ENCODE measurements at regions not wholly inside any gene's neighbourhood (a gene's known extent, or its start where the extent isn't known, plus 50 kb on each side); places are given as distances from the start of the nearest gene placed in this dataset.

DNA sequence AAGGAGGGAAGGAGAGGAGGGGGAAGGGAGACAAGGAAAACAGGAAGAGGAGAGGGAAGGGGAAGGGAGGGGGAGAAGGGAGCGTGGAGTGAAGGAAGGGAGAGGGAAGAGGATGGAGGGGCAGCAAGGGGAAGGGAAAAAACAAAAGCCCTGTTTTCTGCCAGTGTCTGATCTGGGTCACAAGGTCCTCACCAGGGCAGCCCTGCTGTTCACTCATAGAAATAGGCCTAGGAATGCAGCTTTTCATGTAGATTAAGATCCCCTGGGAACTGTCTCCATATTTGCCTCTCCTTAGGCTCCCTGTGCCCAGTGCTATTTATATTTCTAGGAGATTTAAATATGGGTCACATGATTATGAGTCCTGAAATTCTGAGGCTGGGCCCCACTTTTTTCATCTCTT lies 790.7 kb downstream of the TNS3 start:
- no peak for TF ChIP-seq POLR2AphosphoS5 (IDR thresholded peaks at IDR 0.05; ENCODE audit: low read depth, low read length)
- TF ChIP-seq POLR2A (IDR thresholded peaks at IDR 0.05; ENCODE audit: low read depth, low read length) = no peak
- no peak for TF ChIP-seq PAX5 (IDR thresholded peaks at IDR 0.05; ENCODE audit: insufficient read depth, low read length, severe bottlenecking)
- no peak for TF ChIP-seq SPI1 (IDR thresholded peaks at IDR 0.05; ENCODE audit: low read depth, low read length)
- no peak for TF ChIP-seq TAF1 (IDR thresholded peaks at IDR 0.05; ENCODE audit: low read depth, low read length)
- no peak for TF ChIP-seq POU2F2 (IDR thresholded peaks at IDR 0.05; ENCODE audit: low read depth, low read length)
